ENCODE measurements at regions not wholly inside any gene's neighbourhood (a gene's known extent, or its start where the extent isn't known, plus 50 kb on each side); places are given as distances from the start of the nearest gene placed in this dataset.

DNA sequence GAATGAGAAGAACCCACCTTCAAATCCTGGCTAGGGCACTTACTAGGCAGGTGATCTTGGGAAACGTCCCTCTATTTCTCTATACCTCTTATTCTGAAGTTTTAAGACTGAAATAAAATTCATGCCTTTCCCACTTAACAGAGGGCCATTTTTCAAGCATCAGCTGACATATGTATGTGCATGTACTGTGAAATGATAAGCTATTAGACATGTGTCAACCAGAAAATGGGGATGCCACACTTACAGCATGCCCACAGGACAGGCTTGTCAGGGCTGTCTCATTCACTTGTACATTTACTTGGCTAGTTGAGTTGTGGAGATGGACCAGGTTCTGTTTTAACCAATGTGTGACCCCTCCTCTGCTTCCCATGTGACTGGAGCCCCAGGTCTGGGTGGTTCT lies 78.5 kb downstream of the C9orf152 start:
- TF ChIP-seq, protein P1, sequence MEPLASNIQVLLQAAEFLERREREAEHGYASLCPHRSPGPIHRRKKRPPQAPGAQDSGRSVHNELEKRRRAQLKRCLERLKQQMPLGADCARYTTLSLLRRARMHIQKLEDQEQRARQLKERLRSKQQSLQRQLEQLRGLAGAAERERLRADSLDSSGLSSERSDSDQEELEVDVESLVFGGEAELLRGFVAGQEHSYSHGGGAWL (CRISPR knock-in tag; IDR thresholded peaks at IDR 0.05), result no peak
- TF ChIP-seq, protein P2, sequence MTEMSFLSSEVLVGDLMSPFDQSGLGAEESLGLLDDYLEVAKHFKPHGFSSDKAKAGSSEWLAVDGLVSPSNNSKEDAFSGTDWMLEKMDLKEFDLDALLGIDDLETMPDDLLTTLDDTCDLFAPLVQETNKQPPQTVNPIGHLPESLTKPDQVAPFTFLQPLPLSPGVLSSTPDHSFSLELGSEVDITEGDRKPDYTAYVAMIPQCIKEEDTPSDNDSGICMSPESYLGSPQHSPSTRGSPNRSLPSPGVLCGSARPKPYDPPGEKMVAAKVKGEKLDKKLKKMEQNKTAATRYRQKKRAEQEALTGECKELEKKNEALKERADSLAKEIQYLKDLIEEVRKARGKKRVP (CRISPR knock-in tag; IDR thresholded peaks at IDR 0.05), result no peak
- TF ChIP-seq, protein P3, sequence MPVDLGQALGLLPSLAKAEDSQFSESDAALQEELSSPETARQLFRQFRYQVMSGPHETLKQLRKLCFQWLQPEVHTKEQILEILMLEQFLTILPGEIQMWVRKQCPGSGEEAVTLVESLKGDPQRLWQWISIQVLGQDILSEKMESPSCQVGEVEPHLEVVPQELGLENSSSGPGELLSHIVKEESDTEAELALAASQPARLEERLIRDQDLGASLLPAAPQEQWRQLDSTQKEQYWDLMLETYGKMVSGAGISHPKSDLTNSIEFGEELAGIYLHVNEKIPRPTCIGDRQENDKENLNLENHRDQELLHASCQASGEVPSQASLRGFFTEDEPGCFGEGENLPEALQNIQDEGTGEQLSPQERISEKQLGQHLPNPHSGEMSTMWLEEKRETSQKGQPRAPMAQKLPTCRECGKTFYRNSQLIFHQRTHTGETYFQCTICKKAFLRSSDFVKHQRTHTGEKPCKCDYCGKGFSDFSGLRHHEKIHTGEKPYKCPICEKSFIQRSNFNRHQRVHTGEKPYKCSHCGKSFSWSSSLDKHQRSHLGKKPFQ (CRISPR knock-in tag; IDR thresholded peaks at IDR 0.05; ENCODE audit: insufficient replicate concordance), result no peak
- TF ChIP-seq DPF2 (CRISPR knock-in tag; IDR thresholded peaks at IDR 0.05; ENCODE audit: borderline replicate concordance, low read depth) (no peak), FOSL1 (CRISPR knock-in tag; IDR thresholded peaks at IDR 0.05; ENCODE audit: borderline replicate concordance) (no peak), SIN3A (IDR thresholded peaks at IDR 0.05; ENCODE audit: borderline replicate concordance, low read depth, low read length) (no peak), TBP (CRISPR knock-in tag; IDR thresholded peaks at IDR 0.05) (no peak), SAP130 (CRISPR knock-in tag; IDR thresholded peaks at IDR 0.05; ENCODE audit: low read depth) (no peak), ZNF724P (CRISPR knock-in tag; IDR thresholded peaks at IDR 0.05; ENCODE audit: borderline replicate concordance) (no peak), SAFB2 (CRISPR knock-in tag; IDR thresholded peaks at IDR 0.05; ENCODE audit: borderline replicate concordance, low read depth) (no peak)
- TF ChIP-seq, protein P4, sequence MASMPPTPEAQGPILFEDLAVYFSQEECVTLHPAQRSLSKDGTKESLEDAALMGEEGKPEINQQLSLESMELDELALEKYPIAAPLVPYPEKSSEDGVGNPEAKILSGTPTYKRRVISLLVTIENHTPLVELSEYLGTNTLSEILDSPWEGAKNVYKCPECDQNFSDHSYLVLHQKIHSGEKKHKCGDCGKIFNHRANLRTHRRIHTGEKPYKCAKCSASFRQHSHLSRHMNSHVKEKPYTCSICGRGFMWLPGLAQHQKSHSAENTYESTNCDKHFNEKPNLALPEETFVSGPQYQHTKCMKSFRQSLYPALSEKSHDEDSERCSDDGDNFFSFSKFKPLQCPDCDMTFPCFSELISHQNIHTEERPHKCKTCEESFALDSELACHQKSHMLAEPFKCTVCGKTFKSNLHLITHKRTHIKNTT (CRISPR knock-in tag; IDR thresholded peaks at IDR 0.05), result no peak
- TF ChIP-seq, protein P5, sequence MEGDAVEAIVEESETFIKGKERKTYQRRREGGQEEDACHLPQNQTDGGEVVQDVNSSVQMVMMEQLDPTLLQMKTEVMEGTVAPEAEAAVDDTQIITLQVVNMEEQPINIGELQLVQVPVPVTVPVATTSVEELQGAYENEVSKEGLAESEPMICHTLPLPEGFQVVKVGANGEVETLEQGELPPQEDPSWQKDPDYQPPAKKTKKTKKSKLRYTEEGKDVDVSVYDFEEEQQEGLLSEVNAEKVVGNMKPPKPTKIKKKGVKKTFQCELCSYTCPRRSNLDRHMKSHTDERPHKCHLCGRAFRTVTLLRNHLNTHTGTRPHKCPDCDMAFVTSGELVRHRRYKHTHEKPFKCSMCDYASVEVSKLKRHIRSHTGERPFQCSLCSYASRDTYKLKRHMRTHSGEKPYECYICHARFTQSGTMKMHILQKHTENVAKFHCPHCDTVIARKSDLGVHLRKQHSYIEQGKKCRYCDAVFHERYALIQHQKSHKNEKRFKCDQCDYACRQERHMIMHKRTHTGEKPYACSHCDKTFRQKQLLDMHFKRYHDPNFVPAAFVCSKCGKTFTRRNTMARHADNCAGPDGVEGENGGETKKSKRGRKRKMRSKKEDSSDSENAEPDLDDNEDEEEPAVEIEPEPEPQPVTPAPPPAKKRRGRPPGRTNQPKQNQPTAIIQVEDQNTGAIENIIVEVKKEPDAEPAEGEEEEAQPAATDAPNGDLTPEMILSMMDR (CRISPR knock-in tag; IDR thresholded peaks at IDR 0.05), result no peak
